Upper lobe of left lung (tissue), 4 donors: ENCODE measurements at regions not wholly inside any gene's neighbourhood (a gene's known extent, or its start where the extent isn't known, plus 50 kb on each side); places are given as distances from the start of the nearest gene placed in this dataset.

Experiments used
- CTCF ChIP-seq, 6 experiments: fragments of 450-650 bp in 4 of 6; fragments of 200-600 bp in 2 of 6; sonication (generic) in 2 of 6; IDR thresholded peaks; one replicate each; pipeline ENCODE4 v1.5.1; 2016 to 2019; ENCODE audit warnings: antibody characterized with exemption in 6 of 6
- EP300 ChIP-seq, 4 donors: sonication (generic); formaldehyde crosslinking; IDR thresholded peaks; one replicate each; pipeline ENCODE4 v1.5.1; 2017; ENCODE audit warnings: antibody characterized with exemption in 4 of 4, control low read depth in 2 of 4
- POLR2A ChIP-seq, 4 donors: fragments of 450-650 bp; IDR thresholded peaks; one replicate each; pipeline ENCODE4 v1.5.1; 2016 to 2017; ENCODE audit warnings: antibody characterized with exemption in 4 of 4, mild to moderate bottlenecking in 2 of 4
- POLR2AphosphoS5 ChIP-seq, 2 donors: sonication (generic); formaldehyde crosslinking; IDR thresholded peaks; one replicate each; pipeline ENCODE4 v1.5.1; 2017; ENCODE audit warnings: antibody characterized with exemption in 2 of 2

- TF ChIP-seq POLR2AphosphoS5 (IDR thresholded peaks at IDR 0.05): no peak
- TF ChIP-seq EP300 (IDR thresholded peaks at IDR 0.05): no peak
- no peak for TF ChIP-seq CTCF (IDR thresholded peaks at IDR 0.05)
- no peak for TF ChIP-seq POLR2A (IDR thresholded peaks at IDR 0.05)
Measured at GRCh38 chr21:15993951-15994350, 264.2 kb downstream of the USP25 start.
